ENCODE measurements at regions not wholly inside any gene's neighbourhood (a gene's known extent, or its start where the extent isn't known, plus 50 kb on each side); places are given as distances from the start of the nearest gene placed in this dataset.

DNA sequence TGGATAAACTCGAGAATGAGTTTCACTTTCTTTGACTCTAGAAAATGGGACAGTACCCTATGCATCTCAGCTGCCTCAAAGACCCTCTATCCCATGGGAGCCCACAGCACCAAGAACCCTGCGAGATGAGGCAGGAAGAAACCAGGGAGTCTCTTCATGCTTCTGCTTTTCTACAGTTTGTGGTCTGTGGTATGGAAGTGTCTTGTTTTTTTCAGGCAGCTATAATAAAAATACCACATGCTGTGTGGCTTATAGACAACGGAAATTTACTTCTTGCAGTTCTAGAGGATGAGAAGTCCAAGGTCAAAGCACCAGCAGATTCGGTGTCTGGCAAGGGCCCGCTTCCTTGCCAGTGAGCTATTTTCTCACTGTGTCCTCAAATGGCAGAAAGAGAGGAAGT lies 257.9 kb downstream of the SUCLG1 start:
- 0 out of 3 replicates have a peak, but pooled peaks cover 2% of the 10 kb centered on the region for H3K9me3 ChIP-seq
- 19% methylated on average over 5 of the region's 5 CpGs for WGBS (ENCODE audit: missing lambda C conversion rate)
- TF ChIP-seq, protein P1, sequence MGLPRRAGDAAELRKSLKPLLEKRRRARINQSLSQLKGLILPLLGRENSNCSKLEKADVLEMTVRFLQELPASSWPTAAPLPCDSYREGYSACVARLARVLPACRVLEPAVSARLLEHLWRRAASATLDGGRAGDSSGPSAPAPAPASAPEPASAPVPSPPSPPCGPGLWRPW (IDR thresholded peaks at IDR 0.05), result no peak
- TF ChIP-seq FOXS1 (CRISPR knock-in tag; IDR thresholded peaks at IDR 0.05) (no peak), SREBF2 (IDR thresholded peaks at IDR 0.05) (no peak), HEYL (CRISPR knock-in tag; IDR thresholded peaks at IDR 0.05) (no peak), BHLHE40 (IDR thresholded peaks at IDR 0.05; ENCODE audit: low read depth, low read length) (no peak), CHD2 (IDR thresholded peaks at IDR 0.05; ENCODE audit: low read length, partially characterized antibody) (no peak)
- TF ChIP-seq, protein P2, sequence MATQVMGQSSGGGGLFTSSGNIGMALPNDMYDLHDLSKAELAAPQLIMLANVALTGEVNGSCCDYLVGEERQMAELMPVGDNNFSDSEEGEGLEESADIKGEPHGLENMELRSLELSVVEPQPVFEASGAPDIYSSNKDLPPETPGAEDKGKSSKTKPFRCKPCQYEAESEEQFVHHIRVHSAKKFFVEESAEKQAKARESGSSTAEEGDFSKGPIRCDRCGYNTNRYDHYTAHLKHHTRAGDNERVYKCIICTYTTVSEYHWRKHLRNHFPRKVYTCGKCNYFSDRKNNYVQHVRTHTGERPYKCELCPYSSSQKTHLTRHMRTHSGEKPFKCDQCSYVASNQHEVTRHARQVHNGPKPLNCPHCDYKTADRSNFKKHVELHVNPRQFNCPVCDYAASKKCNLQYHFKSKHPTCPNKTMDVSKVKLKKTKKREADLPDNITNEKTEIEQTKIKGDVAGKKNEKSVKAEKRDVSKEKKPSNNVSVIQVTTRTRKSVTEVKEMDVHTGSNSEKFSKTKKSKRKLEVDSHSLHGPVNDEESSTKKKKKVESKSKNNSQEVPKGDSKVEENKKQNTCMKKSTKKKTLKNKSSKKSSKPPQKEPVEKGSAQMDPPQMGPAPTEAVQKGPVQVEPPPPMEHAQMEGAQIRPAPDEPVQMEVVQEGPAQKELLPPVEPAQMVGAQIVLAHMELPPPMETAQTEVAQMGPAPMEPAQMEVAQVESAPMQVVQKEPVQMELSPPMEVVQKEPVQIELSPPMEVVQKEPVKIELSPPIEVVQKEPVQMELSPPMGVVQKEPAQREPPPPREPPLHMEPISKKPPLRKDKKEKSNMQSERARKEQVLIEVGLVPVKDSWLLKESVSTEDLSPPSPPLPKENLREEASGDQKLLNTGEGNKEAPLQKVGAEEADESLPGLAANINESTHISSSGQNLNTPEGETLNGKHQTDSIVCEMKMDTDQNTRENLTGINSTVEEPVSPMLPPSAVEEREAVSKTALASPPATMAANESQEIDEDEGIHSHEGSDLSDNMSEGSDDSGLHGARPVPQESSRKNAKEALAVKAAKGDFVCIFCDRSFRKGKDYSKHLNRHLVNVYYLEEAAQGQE (IDR thresholded peaks at IDR 0.05), result no peak
- TF ChIP-seq, protein P3, sequence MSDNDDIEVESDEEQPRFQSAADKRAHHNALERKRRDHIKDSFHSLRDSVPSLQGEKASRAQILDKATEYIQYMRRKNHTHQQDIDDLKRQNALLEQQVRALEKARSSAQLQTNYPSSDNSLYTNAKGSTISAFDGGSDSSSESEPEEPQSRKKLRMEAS (IDR thresholded peaks at IDR 0.05), result no peak
- no peak for ATAC-seq
- CTCF ChIA-PET, result no interaction called here
- no peak overlapping the region for H3K27ac ChIP-seq
- no peak overlapping the region for H3K4me2 ChIP-seq
- DNase-seq (ENCODE audit: low read depth in 1 of 2, low spot score in 1 of 2), result no peak
- no peaks in the 10 kb centered on the region for H3K4me1 ChIP-seq
- POLR2A ChIA-PET, result no interaction called here
- no peak overlapping the region for H3K4me3 ChIP-seq
- FAIRE-seq, result no peak

DNA sequence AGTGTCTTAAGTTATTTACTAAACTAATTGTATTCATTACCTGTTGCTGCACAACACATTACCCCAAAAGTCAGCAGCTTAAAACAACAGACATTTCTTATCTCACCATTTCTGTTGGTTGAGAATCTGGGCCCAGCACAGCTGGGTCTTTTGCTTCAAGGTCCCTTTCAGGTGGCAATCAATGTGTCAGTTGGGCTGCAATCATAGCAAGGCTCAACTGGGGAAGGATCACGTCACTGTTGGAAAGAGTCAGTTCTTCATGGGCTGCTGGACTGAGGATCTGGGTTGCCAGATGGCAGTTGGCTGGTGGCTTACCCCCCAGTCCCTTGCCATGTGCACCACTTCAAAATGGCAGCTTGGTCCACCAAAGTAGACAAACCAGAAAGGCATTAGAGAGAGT lies 261.2 kb downstream of the SUCLG1 start:
- POLR2A ChIA-PET, result no interaction called here
- Histone ChIP-seq H3K9me3 (0 out of 3 replicates have a peak, but pooled peaks cover 2% of the 10 kb centered on the region), H3K4me2 (no peak overlapping the region), H3K4me3 (no peak overlapping the region), H3K4me1 (no peaks in the 10 kb centered on the region), H3K27ac (no peak overlapping the region)
- CTCF ChIA-PET, result no interaction called here
- DNase-seq (ENCODE audit: low read depth in 1 of 2, low spot score in 1 of 2) (no peak), FAIRE-seq (no peak), ATAC-seq (no peak)
- TF ChIP-seq MAZ (IDR thresholded peaks at IDR 0.05; ENCODE audit: borderline replicate concordance, low read depth, low read length), result no peak
- no peak for TF ChIP-seq ZNF302 (CRISPR knock-in tag; IDR thresholded peaks at IDR 0.05)
- no peak for TF ChIP-seq EHF (CRISPR knock-in tag; IDR thresholded peaks at IDR 0.05)
- no peak for TF ChIP-seq HOXB5 (CRISPR knock-in tag; IDR thresholded peaks at IDR 0.05)
- TF ChIP-seq, protein P4, sequence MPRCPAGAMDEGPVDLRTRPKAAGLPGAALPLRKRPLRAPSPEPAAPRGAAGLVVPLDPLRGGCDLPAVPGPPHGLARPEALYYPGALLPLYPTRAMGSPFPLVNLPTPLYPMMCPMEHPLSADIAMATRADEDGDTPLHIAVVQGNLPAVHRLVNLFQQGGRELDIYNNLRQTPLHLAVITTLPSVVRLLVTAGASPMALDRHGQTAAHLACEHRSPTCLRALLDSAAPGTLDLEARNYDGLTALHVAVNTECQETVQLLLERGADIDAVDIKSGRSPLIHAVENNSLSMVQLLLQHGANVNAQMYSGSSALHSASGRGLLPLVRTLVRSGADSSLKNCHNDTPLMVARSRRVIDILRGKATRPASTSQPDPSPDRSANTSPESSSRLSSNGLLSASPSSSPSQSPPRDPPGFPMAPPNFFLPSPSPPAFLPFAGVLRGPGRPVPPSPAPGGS (IDR thresholded peaks at IDR 0.05), result no peak
- no peak for TF ChIP-seq POLR2AphosphoS2 (conservative IDR thresholded peaks at IDR 0.05; ENCODE audit: low read length)
- TF ChIP-seq, protein P5, sequence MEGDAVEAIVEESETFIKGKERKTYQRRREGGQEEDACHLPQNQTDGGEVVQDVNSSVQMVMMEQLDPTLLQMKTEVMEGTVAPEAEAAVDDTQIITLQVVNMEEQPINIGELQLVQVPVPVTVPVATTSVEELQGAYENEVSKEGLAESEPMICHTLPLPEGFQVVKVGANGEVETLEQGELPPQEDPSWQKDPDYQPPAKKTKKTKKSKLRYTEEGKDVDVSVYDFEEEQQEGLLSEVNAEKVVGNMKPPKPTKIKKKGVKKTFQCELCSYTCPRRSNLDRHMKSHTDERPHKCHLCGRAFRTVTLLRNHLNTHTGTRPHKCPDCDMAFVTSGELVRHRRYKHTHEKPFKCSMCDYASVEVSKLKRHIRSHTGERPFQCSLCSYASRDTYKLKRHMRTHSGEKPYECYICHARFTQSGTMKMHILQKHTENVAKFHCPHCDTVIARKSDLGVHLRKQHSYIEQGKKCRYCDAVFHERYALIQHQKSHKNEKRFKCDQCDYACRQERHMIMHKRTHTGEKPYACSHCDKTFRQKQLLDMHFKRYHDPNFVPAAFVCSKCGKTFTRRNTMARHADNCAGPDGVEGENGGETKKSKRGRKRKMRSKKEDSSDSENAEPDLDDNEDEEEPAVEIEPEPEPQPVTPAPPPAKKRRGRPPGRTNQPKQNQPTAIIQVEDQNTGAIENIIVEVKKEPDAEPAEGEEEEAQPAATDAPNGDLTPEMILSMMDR (IDR thresholded peaks at IDR 0.05), result no peak
- TF ChIP-seq, protein P6, sequence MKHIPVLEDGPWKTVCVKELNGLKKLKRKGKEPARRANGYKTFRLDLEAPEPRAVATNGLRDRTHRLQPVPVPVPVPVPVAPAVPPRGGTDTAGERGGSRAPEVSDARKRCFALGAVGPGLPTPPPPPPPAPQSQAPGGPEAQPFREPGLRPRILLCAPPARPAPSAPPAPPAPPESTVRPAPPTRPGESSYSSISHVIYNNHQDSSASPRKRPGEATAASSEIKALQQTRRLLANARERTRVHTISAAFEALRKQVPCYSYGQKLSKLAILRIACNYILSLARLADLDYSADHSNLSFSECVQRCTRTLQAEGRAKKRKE (CRISPR knock-in tag; IDR thresholded peaks at IDR 0.05; ENCODE audit: low read depth), result no peak
- no peak for TF ChIP-seq EHMT2 (IDR thresholded peaks at IDR 0.05; ENCODE audit: low read depth)
- TF ChIP-seq EP300 (IDR thresholded peaks at IDR 0.05), result no peak
- TF ChIP-seq CHD4 (IDR thresholded peaks at IDR 0.05; ENCODE audit: borderline replicate concordance), result no peak
- no peak for TF ChIP-seq HEYL (CRISPR knock-in tag; IDR thresholded peaks at IDR 0.05)
- no peak for TF ChIP-seq KDM1A (IDR thresholded peaks at IDR 0.05; ENCODE audit: low read depth)
- 50% methylated on average over 1 of the region's 1 CpG for WGBS (ENCODE audit: missing lambda C conversion rate)
